Gastroesophageal sphincter (tissue), 4 donors: ENCODE measurements at regions not wholly inside any gene's neighbourhood (a gene's known extent, or its start where the extent isn't known, plus 50 kb on each side); places are given as distances from the start of the nearest gene placed in this dataset.

Experiments
- ATAC-seq: fragments of 150-250 bp; one replicate; pipeline ENCODE4 v1.9.1; 2016; ENCODE audit warnings: mild to moderate bottlenecking, moderate library complexity
- H3K27ac ChIP-seq, 4 donors: fragments of 200-600 bp; sonication (generic) in 3 of 4; 1 replicate in 3 of 4; 2 replicates in 1 of 4; pipeline ENCODE4 v1.5.1; 2016 to 2019
- H3K27me3 ChIP-seq: fragments of 200-600 bp; sonication (generic); one replicate; pipeline ENCODE4 v1.5.1; 2019
- H3K36me3 ChIP-seq, 2 donors: fragments of 200-600 bp; sonication (generic); one replicate each; pipeline ENCODE4 v1.5.1; 2019; ENCODE audit warnings: control low read depth in 1 of 2
- H3K4me1 ChIP-seq, 3 donors: fragments of 200-600 bp; sonication (generic); 1 replicate in 2 of 3; 2 replicates in 1 of 3; pipeline ENCODE4 v1.5.1; 2016 to 2019; ENCODE audit warnings: control low read depth in 2 of 3
- H3K4me3 ChIP-seq, 2 donors: fragments of 200-600 bp; sonication (generic); one replicate each; pipeline ENCODE4 v1.5.1; 2019; ENCODE audit warnings: mild to moderate bottlenecking in 1 of 2, moderate library complexity in 1 of 2
- H3K9me3 ChIP-seq, 3 donors: fragments of 200-600 bp; sonication (generic); one replicate each; pipeline ENCODE4 v1.5.1; 2017 to 2019; ENCODE audit warnings: control low read depth in 2 of 3
- CTCF ChIP-seq, 4 experiments: fragments of 200-600 bp in 2 of 4; fragments of 450-650 bp in 2 of 4; sonication (generic) in 1 of 4; IDR thresholded peaks; one replicate each; pipeline ENCODE4 v1.5.1; 2017 to 2019; ENCODE audit warnings: antibody characterized with exemption in 4 of 4, mild to moderate bottlenecking in 2 of 4, moderate library complexity in 2 of 4
- EP300 ChIP-seq: sonication (generic); formaldehyde crosslinking; IDR thresholded peaks from one replicate; pipeline ENCODE4 v1.6.1; 2017; ENCODE audit warnings: antibody characterized with exemption, mild to moderate bottlenecking
- POLR2A ChIP-seq, 2 donors: fragments of 450-650 bp; IDR thresholded peaks; one replicate each; pipeline ENCODE4 v1.6.1; 2017; ENCODE audit warnings: antibody characterized with exemption in 2 of 2, mild to moderate bottlenecking in 2 of 2, moderate library complexity in 1 of 2
- POLR2AphosphoS5 ChIP-seq: sonication (generic); formaldehyde crosslinking; IDR thresholded peaks from one replicate; pipeline ENCODE4 v1.6.1; 2017; ENCODE audit warnings: antibody characterized with exemption
- WGBS, 2 donors: methylation state at CpG; one replicate each; pipeline ENCODE4 v1.1.5; 2018; ENCODE audit warnings: low coverage in 1 of 2; 5-methylcytosine and 5-hydroxymethylcytosine counted together

DNA sequence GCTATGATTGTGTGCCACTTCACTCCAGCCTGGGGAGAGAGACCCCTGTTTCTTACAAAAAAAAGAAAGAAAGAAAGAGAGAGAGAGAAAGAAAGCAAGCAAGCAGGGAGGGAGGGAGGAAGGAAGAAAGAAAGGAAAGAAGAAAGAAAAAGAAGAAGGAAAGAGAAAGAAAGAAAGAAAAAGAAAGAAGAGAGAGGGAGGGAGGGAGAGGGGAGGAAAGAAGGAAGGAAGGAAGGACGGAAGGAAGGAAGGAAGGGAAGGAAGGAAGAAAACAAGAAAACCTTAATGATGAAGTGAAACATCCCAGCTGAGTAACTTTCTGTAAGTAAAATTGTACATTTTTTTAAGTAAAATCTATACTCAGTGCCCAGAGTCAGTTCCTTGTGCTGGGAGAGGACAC lies 75.5 kb upstream of the GLS start:
- Histone ChIP-seq H3K36me3 (no peaks in the 10 kb centered on the region), H3K27ac (no peak overlapping the region), H3K4me3 (no peak overlapping the region), H3K9me3 (no peaks in the 10 kb centered on the region), H3K27me3 (no peaks in the 10 kb centered on the region), H3K4me1 (no peaks in the 10 kb centered on the region)
- no peak for ATAC-seq
- TF ChIP-seq CTCF (IDR thresholded peaks at IDR 0.05) (no peak), POLR2AphosphoS5 (no peak), EP300 (no peak), POLR2A (IDR thresholded peaks at IDR 0.05) (no peak)
- WGBS, 2 donors: 86 to 100% methylated on average over 1 of the region's 1 CpG

DNA sequence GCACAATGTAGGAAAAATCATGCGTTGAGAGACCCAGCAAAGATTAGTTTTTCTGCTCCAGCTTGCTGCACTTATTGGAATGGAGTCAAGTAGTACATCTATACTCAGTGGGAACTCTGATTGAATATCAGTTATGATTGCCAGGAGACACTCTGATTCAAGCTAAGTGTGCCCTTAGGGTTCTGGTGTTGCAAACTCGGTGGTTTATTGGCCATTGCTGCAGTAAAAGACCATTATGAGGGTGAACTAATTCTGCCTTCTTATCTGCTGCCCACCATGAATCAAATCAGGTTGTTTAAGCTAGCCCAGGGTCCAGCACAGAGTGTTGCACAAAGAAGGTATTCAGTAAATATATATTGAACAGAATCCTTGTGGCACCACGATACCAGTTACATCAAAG lies 74.8 kb upstream of the GLS start:
- Histone ChIP-seq H3K27ac (no peak overlapping the region), H3K27me3 (no peaks in the 10 kb centered on the region), H3K4me3 (no peak overlapping the region), H3K9me3 (no peaks in the 10 kb centered on the region), H3K36me3 (no peaks in the 10 kb centered on the region), H3K4me1 (no peaks in the 10 kb centered on the region)
- ATAC-seq: no peak
- 66 to 89% methylated on average over 3 of the region's 3 CpGs for WGBS, 2 donors
- TF ChIP-seq CTCF (IDR thresholded peaks at IDR 0.05) (no peak), EP300 (no peak), POLR2AphosphoS5 (no peak), POLR2A (IDR thresholded peaks at IDR 0.05) (no peak)

DNA sequence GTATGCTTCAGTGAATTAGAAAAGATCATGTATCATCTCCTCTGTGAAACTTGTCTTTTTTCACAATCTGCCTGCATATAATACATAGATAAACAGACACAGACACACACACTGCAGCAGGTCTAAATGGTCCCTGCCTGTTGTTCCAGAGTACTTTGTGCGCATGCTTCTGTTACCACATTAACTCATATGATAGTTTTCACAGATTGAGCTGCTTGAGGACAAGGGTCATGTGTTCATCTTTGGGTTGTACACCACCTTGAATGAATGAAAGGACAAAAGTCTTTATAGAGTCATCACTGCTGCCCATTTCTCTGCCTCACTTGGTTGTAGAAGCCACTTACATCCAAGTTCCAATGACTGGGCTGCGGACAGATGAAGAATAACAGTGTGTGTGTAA lies 72.7 kb upstream of the GLS start:
- WGBS, 2 donors: 89 to 100% methylated on average over 1 to 2 of the region's 2 CpGs
- TF ChIP-seq CTCF (IDR thresholded peaks at IDR 0.05) (no peak), POLR2A (IDR thresholded peaks at IDR 0.05) (no peak), EP300 (no peak), POLR2AphosphoS5 (no peak)
- no peaks in the 10 kb centered on the region for H3K36me3 ChIP-seq
- no peaks in the 10 kb centered on the region for H3K9me3 ChIP-seq
- H3K27me3 ChIP-seq: no peaks in the 10 kb centered on the region
- no peak overlapping the region for H3K4me3 ChIP-seq
- no peak for ATAC-seq
- H3K27ac ChIP-seq: no peak overlapping the region
- no peaks in the 10 kb centered on the region for H3K4me1 ChIP-seq

DNA sequence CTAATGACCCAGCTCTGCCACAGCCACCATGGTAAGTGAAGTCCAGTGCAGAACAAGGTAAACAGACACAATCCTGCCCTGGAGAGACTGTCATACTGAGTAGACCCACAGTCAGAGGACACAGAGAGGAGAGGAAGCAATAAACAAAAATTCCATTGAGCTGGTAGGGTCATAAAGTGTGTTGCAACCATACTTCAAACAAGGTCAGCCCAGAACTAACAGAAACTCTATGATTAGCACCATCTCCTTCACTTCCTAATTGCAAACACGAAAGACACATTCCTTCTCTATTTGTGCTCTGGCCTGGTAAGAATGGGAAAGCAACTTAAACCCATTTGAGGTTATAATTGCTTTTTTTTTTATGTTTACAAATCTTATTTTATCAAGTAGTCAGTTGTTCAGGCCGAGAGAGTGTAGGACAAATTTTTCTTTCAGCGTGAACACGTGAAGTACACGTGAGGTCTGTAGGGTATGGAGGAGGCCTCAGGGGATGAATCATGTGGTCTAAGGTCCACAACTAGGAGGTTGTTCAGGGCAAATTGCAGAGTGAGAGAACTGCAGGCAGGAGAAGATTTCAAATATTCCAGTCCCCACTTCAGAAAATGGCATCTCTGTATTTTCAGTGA lies 71.4 kb upstream of the GLS start:
- H3K4me1 ChIP-seq: no peaks in the 10 kb centered on the region
- no peaks in the 10 kb centered on the region for H3K9me3 ChIP-seq
- H3K4me3 ChIP-seq: no peak overlapping the region
- H3K36me3 ChIP-seq: no peaks in the 10 kb centered on the region
- H3K27me3 ChIP-seq: no peaks in the 10 kb centered on the region
- 93 to 94% methylated on average over 5 of the region's 5 CpGs for WGBS, 2 donors
- H3K27ac ChIP-seq: no peak overlapping the region
- ATAC-seq: no peak
- TF ChIP-seq CTCF (IDR thresholded peaks at IDR 0.05): no peak
- TF ChIP-seq POLR2AphosphoS5: no peak
- no peak for TF ChIP-seq POLR2A (IDR thresholded peaks at IDR 0.05)
- TF ChIP-seq EP300: no peak

GRCh38 chr2:190809876-190810525 lies 70.6 kb upstream of the GLS start:
- H3K36me3 ChIP-seq: no peaks in the 10 kb centered on the region
- no peaks in the 10 kb centered on the region for H3K4me1 ChIP-seq
- H3K27me3 ChIP-seq: no peaks in the 10 kb centered on the region
- WGBS, 2 donors: 87 to 93% methylated on average over 2 to 3 of the region's 4 CpGs
- H3K9me3 ChIP-seq: no peaks in the 10 kb centered on the region
- no peak overlapping the region for H3K27ac ChIP-seq
- no peak overlapping the region for H3K4me3 ChIP-seq
- no peak for ATAC-seq
- no peak for TF ChIP-seq CTCF (IDR thresholded peaks at IDR 0.05)
- no peak for TF ChIP-seq POLR2AphosphoS5
- no peak for TF ChIP-seq POLR2A (IDR thresholded peaks at IDR 0.05)
- TF ChIP-seq EP300: no peak
